GM12864 (cell line): ENCODE measurements at regions not wholly inside any gene's neighbourhood (a gene's known extent, or its start where the extent isn't known, plus 50 kb on each side); places are given as distances from the start of the nearest gene placed in this dataset.
"Not testable (repeated sequence)": the region's sequence is repeated elsewhere in the genome, so short reads cannot be mapped to it uniquely, and the experiment has no call there.

Experiments used
- DNase-seq: peaks from one replicate; pipeline ENCODE4 v3.0.0-alpha.2; 2011; ENCODE audit warnings: low read depth
- H3K4me3 ChIP-seq: 2 replicates; pipeline ENCODE4 v1.5.1; 2011; ENCODE audit warnings: mild to moderate bottlenecking, low read depth, low read length, control low read depth
- TF ChIP-seq, protein P1 (sequence below): IDR thresholded peaks from 2 replicates; pipeline ENCODE4 v1.5.1; 2011; ENCODE audit warnings: low read depth, mild to moderate bottlenecking, moderate library complexity, low read length, control low read depth, inconsistent platforms; ENCODE audit errors: missing control alignments

DNA sequence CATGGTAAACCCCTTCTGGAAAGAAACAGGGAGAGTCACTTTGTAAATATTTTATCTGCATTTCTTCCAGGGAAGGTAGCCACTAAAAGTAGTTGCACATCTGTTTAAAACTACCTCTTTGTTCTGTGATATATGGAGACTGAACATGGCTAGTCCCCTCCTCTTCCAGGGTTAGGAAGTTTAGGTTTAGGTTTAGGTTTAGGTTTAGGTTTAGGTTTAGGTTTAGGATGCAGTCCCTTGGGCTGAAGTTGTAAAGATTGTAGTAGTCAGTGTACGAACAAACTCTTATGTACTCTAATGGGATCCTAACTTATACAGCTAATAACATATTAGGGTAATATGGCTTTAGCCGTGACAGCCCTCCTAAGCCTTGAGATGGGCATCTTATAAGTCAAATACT is 880.2 kb upstream of the TMEFF2 start:
- no peak overlapping the region for H3K4me3 ChIP-seq
- TF ChIP-seq, protein P1, sequence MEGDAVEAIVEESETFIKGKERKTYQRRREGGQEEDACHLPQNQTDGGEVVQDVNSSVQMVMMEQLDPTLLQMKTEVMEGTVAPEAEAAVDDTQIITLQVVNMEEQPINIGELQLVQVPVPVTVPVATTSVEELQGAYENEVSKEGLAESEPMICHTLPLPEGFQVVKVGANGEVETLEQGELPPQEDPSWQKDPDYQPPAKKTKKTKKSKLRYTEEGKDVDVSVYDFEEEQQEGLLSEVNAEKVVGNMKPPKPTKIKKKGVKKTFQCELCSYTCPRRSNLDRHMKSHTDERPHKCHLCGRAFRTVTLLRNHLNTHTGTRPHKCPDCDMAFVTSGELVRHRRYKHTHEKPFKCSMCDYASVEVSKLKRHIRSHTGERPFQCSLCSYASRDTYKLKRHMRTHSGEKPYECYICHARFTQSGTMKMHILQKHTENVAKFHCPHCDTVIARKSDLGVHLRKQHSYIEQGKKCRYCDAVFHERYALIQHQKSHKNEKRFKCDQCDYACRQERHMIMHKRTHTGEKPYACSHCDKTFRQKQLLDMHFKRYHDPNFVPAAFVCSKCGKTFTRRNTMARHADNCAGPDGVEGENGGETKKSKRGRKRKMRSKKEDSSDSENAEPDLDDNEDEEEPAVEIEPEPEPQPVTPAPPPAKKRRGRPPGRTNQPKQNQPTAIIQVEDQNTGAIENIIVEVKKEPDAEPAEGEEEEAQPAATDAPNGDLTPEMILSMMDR, result no peak
- DNase-seq, result no peak

DNA sequence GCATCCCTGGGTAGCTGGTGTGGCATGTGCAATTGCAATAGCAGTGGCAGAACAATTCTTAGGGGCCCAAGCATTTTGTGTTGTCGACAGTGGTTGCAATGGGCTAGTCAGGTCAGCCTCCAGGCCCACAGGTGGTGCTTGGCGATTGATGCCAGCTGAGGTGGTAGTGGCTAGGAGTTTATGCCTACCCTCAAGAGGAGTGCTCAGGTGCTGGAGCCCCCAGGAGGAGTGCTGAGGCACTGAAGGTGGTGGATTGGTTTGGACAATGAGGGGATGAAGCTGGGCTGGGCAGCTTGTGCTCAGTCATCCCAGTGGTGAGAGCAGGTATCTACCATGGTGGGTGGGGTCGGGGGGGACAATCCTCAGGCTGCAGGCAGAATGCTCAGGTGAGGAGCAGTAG is 877.9 kb upstream of the TMEFF2 start:
- TF ChIP-seq, protein P1, result no peak
- no peak for DNase-seq
- H3K4me3 ChIP-seq, result no peak overlapping the region

DNA sequence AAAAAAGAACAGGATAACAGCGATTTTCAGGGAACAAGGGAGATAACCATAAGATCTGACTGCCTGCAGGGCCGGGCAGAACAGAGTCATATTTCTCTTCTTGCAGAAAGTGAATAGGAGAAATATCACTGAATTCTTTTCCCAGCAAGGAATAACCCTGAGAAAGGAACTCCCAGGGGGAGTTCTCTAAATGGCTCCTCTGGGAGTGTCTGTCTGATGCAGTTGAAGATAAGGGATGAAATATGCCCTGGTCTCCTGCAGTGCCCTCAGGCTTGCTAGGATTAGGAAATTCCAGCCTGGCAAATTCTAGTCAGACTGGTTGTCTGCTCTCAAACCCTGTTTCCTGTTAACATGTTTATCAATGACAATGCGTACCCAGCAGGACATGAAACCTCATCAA is 830.8 kb upstream of the TMEFF2 start:
- not testable (repeated sequence) for H3K4me3 ChIP-seq, DNase-seq

DNA sequence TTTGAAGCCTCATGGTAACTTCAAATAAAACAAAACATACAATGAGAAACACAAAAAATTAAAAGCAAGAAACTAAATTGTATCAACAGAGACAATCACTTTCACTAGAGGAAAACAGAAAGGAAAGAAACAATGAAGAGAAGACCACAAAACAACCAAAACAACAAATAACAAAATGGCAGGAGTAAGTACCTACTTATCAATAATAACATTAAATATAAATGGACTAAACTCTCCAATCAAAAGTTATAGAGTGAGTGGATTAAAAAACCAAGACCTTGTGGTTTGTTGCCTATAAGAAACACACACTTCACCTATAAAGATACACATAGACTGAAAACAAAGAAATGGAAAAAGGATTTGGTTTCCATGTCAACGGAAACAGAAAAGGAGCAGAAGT is 830.1 kb upstream of the TMEFF2 start:
- TF ChIP-seq, protein P1, result no peak
- no peak for DNase-seq
- no peak overlapping the region for H3K4me3 ChIP-seq

DNA sequence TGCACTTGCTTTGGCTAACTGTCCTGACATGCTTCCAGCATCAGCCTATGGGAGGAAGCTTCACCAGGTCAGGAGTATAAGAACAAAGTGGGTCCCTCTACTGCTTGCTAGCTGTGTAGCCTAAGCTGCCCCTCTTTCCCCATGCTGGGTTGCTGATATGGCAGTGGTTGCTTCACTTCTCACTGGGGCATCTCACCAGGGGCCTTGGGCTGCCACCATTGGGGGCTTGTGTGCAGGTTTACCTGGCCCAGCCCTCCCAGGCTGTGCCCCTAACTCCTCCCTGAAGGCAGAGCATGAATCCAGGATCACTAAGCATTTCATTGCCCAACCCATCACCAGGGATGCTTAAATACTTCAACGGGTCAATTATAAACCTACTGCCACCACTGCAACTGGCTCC is 817.1 kb upstream of the TMEFF2 start:
- no peak for DNase-seq
- H3K4me3 ChIP-seq, result no peak overlapping the region
- TF ChIP-seq, protein P1, result no peak

DNA sequence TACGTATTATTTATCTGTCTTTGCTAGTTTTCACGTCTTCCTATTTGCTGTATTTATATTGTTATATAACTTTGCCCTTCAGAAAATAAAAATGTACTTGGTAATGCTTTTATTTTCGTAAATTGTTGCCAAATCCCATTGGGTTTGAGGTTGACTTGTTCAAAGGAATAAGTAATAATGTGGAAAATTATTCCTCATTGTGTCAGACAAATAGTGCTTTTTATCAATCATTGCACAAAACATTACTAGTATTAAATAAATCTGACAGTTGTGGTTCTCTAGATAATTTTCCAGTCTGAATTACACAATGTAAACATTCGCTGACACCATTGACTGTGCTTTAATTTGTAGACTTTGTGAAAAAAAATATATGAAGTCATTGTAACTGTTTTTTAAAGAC is 798.3 kb upstream of the TMEFF2 start:
- no peak for DNase-seq
- H3K4me3 ChIP-seq, result no peak overlapping the region
- TF ChIP-seq, protein P1, result no peak

DNA sequence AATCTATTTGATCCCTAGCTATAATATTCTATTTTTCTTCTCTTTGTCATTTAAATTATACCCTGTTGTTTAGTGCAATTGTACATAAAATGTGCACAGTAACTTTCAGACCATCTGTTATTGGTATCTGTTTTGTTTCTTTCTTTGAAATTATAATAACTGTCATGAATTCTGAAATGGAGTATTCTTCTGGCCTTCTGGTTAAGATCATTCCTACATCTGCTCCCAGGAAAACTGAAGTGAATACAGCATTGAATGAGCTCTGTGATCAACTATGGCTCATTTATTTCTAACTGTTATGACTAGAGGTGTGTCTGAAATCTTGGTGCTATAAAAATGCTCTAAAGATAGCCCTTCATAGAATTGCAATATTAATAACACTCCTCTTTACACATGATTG is 788.4 kb upstream of the TMEFF2 start:
- no peak for DNase-seq
- H3K4me3 ChIP-seq, result no peak overlapping the region
- TF ChIP-seq, protein P1, result no peak

DNA sequence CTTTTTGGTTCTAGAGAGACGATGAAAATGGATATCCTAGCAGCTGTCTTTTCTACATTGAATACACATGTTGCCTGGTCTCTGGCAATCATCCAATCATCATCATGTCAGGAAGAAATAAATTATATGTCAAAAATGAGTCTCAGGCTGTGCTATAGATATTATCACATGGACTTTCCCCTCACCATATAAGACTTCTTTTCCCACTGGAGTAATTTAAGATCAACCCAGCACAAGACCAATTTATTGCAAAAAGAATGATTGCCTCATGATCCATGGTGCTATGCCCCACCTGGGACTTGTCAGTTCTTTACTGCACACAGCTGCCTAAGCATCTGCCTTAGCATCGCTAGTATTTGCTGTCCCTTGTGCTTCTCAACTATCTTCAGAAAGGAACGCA is 783.7 kb upstream of the TMEFF2 start:
- H3K4me3 ChIP-seq, result no peak overlapping the region
- TF ChIP-seq, protein P1, result no peak
- no peak for DNase-seq
